ENCODE measurements at regions not wholly inside any gene's neighbourhood (a gene's known extent, or its start where the extent isn't known, plus 50 kb on each side); places are given as distances from the start of the nearest gene placed in this dataset.
"Not testable (repeated sequence)": the region's sequence is repeated elsewhere in the genome, so short reads cannot be mapped to it uniquely, and the experiment has no call there.

DNA sequence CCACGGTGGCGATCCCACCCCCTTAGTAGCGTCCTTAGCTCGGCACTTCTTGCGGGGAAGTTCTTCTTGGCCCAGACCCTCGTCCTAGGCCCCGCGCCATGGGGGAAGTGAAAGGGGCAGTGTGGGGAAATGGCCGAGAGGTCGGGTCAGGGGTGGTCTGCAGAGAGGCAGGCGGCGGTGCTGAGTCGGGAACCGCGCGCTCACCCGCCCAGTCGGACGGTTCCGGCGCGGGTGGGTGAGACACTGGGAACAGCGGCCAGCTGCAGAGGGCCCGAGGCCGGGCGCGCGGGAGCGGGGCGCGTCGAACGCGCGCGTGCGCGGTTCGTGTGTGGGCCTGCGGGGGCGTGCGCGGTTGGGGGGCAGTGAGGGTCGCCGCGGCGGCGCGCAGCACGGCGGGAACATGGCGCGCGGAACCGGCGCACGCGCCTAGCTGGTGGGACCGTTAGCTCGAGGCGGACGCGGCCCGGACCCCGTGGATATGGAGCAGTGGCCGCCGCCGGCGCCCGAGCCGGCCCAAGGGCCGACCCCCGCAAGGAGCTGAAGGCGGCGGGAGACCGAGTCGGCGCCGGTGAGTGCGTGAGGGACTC lies 246.9 kb downstream of the GOLGA6L6 start:
- DNase-seq (no peak), ATAC-seq (ENCODE audit: low read depth) (no peak)
- intact Hi-C loops (cut with micrococcal nuclease) (no loop called here), dilution Hi-C loops (cut with HindIII; ENCODE audit: low sequenced_read_pairs, unreplicated experiment) (no loop called here), in situ Hi-C loops (cut with MboI; ENCODE audit: low sequenced_read_pairs) (loop anchor here (25.0 kb wide), 1 partner anchor 107 kb away; no protein-coding TSS in a partner anchor)
- Histone ChIP-seq H3K9me3 (ENCODE audit: control insufficient read depth, insufficient read depth, low read length) (peaks cover 33% of the 10 kb centered on the region), H3K9me1 (ENCODE audit: insufficient read depth, low read length) (no peaks in the 10 kb centered on the region), H3K18ac (ENCODE audit: low read depth, low read length) (no peak overlapping the region), H2BK15ac (ENCODE audit: low read depth, low read length) (no peak overlapping the region), H3K4me3 (ENCODE audit: insufficient read depth, low read depth, low read length) (no peak overlapping the region), H3K56ac (ENCODE audit: extremely low read depth, insufficient read depth, low read length) (no peak overlapping the region), H3K4ac (ENCODE audit: low read depth, low read length) (no peak overlapping the region), H3K9ac (ENCODE audit: low read depth, low read length) (no peak overlapping the region), H2AFZ (replicated peaks; ENCODE audit: low read length, poor library complexity) (no peak overlapping the region), H3K23ac (ENCODE audit: low read depth, low read length) (no peak overlapping the region), H3K27ac (ENCODE audit: insufficient read depth, low read length) (no peak overlapping the region), H2BK120ac (ENCODE audit: low read depth, low read length) (no peak overlapping the region), H4K8ac (ENCODE audit: low read depth in 2 of 2, low read length in 2 of 2) (no peak overlapping the region), H4K5ac (ENCODE audit: low read depth, low read length) (no peak overlapping the region), H2AK5ac (ENCODE audit: low read depth, low read length) (no peak overlapping the region), H3K4me1 (ENCODE audit: control insufficient read depth, insufficient read depth, low read length) (no peaks in the 10 kb centered on the region), H2BK5ac (ENCODE audit: low read depth, low read length, poor library complexity, severe bottlenecking) (no peak overlapping the region), H3K27me3 (ENCODE audit: control insufficient read depth, insufficient read depth, low read length) (no peaks in the 10 kb centered on the region), H4K91ac (ENCODE audit: insufficient read depth, low read depth, low read length) (no peak overlapping the region), H4K20me1 (ENCODE audit: insufficient read depth, low read length) (no peaks in the 10 kb centered on the region), H3K36me3 (ENCODE audit: control insufficient read depth, insufficient read depth, low read length) (no peaks in the 10 kb centered on the region), H3K4me2 (ENCODE audit: low read depth, low read length) (no peak overlapping the region), H3K14ac (replicated peaks; ENCODE audit: low read depth, low read length) (no peak overlapping the region), H3K79me1 (ENCODE audit: low read depth in 1 of 2, low read length in 2 of 2) (no peaks in the 10 kb centered on the region), H2AK9ac (replicated peaks; ENCODE audit: low read depth, low read length, poor library complexity) (peak overlapping the region; percentile 42), H2BK20ac (ENCODE audit: low read depth, low read length) (no peak overlapping the region)
- 67% methylated on average over 67 of the region's 80 CpGs; no CpG with 5 or more reads in 1 of the 2 experiments for WGBS, 2 experiments (ENCODE audit: extremely low coverage in 2 of 2, insufficient read length in 1 of 2)
- ChIA-PET POLR2A (ENCODE audit: unreplicated experiment) (no interaction called here), CTCF (no interaction called here)
- no TSS peak for BruUV-seq (replicated peaks)
- TF ChIP-seq RAD21 (IDR thresholded peaks at IDR 0.05; ENCODE audit: low read length) (no peak), MAFK (IDR thresholded peaks at IDR 0.05; ENCODE audit: low read depth, low read length) (no peak)

DNA sequence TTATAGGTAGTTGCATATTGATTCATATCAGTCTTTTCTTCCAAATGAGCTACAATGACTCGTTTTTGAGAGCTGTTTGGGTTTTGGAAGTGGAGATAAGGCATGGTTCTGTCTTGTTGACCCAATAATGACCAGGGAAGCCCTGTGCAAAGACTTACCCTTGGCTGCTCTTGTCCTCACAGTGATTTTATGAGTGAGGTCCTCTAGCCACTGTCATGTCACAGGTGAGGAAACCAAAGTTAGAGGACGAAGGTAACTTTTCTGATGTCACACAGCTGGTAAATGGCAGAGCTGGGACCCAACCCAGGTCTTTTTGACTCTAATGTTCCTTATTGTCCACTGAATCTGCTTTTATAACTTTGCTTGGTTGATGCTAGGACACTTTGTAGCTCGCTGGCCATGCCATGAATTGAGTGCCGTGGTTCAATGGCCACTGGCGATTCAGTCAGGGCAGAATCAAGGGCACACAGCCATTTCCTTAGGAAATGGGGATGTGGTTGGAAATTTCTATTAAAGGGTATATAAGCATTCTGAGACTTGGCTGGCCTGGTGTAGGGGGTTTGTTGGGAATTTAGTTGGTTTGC lies 249.1 kb downstream of the GOLGA6L6 start:
- H4K20me1 ChIP-seq (ENCODE audit: insufficient read depth, low read length); CTCF ChIA-PET; H3K23ac ChIP-seq (ENCODE audit: low read depth, low read length); dilution Hi-C loops (cut with HindIII; ENCODE audit: low sequenced_read_pairs, unreplicated experiment); H3K56ac ChIP-seq (ENCODE audit: extremely low read depth, insufficient read depth, low read length); H2BK20ac ChIP-seq (ENCODE audit: low read depth, low read length); H2BK120ac ChIP-seq (ENCODE audit: low read depth, low read length); H2AK5ac ChIP-seq (ENCODE audit: low read depth, low read length); H3K4ac ChIP-seq (ENCODE audit: low read depth, low read length); H4K5ac ChIP-seq (ENCODE audit: low read depth, low read length); H4K8ac ChIP-seq (ENCODE audit: low read depth in 2 of 2, low read length in 2 of 2); H3K79me1 ChIP-seq (ENCODE audit: low read depth in 1 of 2, low read length in 2 of 2); DNase-seq; H3K4me3 ChIP-seq (ENCODE audit: insufficient read depth, low read depth, low read length); BruUV-seq (replicated peaks); H3K27ac ChIP-seq (ENCODE audit: insufficient read depth, low read length); ATAC-seq (ENCODE audit: low read depth); intact Hi-C loops (cut with micrococcal nuclease); H3K14ac ChIP-seq (replicated peaks; ENCODE audit: low read depth, low read length); H3K27me3 ChIP-seq (ENCODE audit: control insufficient read depth, insufficient read depth, low read length); H2AFZ ChIP-seq (replicated peaks; ENCODE audit: low read length, poor library complexity); H4K91ac ChIP-seq (ENCODE audit: insufficient read depth, low read depth, low read length); H3K4me1 ChIP-seq (ENCODE audit: control insufficient read depth, insufficient read depth, low read length); POLR2A ChIA-PET (ENCODE audit: unreplicated experiment); H3K36me3 ChIP-seq (ENCODE audit: control insufficient read depth, insufficient read depth, low read length); H3K4me2 ChIP-seq (ENCODE audit: low read depth, low read length); H3K9me1 ChIP-seq (ENCODE audit: insufficient read depth, low read length); H3K18ac ChIP-seq (ENCODE audit: low read depth, low read length); H3K9ac ChIP-seq (ENCODE audit: low read depth, low read length); H2AK9ac ChIP-seq (replicated peaks; ENCODE audit: low read depth, low read length, poor library complexity); H2BK5ac ChIP-seq (ENCODE audit: low read depth, low read length, poor library complexity, severe bottlenecking); H2BK15ac ChIP-seq (ENCODE audit: low read depth, low read length): not testable (repeated sequence)
- in situ Hi-C loops (cut with MboI; ENCODE audit: low sequenced_read_pairs), result loop anchor here (25.0 kb wide), 1 partner anchor 105 kb away; no protein-coding TSS in a partner anchor
- 41% methylated on average over 5 of the region's 5 CpGs; no CpG with 5 or more reads in 1 of the 2 experiments for WGBS, 2 experiments (ENCODE audit: extremely low coverage in 2 of 2, insufficient read length in 1 of 2)
- peaks cover 42% of the 10 kb centered on the region for H3K9me3 ChIP-seq (ENCODE audit: control insufficient read depth, insufficient read depth, low read length)
